ENCODE measurements at regions not wholly inside any gene's neighbourhood (a gene's known extent, or its start where the extent isn't known, plus 50 kb on each side); places are given as distances from the start of the nearest gene placed in this dataset.

GRCh38 chr13:110773480-110773879, 60.0 kb downstream of the ING1 start:
- no peak for DNase-seq

- DNase-seq, result no peak
Observed at GRCh38 chr13:110774051-110774450, 60.6 kb downstream of the ING1 start.

DNA sequence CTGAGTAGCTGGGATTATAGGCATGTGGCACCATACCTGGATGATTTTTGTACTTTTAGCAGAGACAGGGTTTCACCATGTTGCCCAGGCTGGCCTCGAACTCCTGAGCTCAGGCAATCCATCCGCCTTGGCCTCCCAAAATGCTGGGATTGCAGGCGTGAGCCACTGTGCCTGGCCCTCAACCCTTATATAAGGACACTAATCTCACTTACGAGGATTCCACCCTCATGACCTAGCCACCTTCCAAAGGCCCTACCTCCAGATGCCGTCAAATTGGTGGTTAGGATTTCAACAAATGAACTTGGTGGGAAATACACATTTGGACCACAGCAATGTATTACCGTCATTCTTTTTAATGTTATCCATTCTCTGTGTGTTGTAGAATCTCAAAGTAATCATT, 61.0 kb downstream of the ING1 start:
- DNase-seq, result no peak

DNA sequence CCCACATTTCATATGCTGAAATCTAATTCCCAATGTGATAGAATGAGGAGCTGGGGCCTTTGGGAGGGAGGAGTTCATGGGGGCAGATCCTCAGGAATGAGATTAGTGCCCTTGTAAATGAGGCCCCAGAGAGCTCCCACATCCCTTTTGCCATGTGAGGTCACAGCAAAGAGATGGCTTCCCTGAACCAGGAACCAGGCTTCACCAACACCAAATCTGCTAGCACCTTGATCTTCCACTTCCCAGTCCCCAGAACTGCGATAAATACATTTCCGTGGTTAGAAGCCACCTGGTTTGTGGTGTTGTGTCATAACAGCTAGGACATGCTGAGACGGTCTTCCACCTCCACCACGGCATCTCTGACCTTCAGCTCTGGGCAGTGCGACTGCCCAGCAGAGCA, 62.1 kb downstream of the ING1 start:
- no peak for DNase-seq

DNA sequence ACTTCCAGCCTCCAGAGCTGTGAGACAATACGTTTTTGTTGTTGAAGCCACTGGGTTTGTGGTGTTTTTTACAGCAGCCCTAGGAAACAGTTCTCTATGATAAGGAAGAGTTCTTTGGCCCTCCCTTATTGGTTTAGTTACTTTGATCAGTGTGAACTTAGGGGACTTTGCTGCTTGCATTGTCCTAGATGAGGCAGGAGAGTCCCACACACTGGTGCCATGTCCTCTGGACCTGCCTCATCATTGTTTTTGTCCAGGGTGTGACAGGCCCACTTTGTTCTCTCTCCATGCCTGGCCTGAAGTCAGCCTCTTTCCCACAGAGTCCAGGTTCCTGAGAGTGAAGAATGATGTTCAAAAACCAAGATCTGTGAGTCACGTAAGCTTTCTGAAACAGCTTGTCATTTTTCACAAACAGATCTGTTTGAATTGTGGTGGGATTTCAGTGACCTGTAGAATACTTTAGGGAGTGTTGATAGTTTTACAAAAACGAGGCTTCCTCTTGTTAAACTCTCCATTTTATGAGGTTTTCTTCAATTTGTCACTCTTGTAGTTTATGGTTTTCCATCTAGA, 63.8 kb downstream of the ING1 start:
- no peak for DNase-seq

- DNase-seq, result no peak
Observed at GRCh38 chr13:110779022-110779421, 65.5 kb downstream of the ING1 start.

GRCh38 chr13:110780422-110780821, 66.9 kb downstream of the ING1 start:
- DNase-seq, result no peak

DNA sequence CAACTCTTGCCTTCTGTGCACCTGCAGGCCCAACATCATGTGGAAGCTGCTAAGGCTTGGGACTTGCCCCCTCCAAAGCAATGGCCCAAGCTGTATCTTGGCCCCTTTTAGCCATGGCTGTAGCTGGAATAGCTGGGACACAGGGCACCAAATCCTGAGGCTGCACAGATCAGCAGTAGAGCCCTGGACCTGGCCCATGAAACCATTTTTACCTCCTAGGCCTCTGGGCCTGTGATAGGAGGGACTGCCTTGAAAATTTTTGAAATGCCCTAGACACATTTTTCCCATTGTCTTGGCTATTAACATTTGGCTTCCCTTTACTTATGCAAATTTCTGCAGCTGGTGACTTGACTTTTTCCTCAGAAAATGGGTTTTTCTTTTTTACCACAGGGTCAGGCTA, 68.7 kb downstream of the ING1 start:
- no peak for DNase-seq

GRCh38 chr13:110784704-110785103, 71.2 kb downstream of the ING1 start:
- no peak for DNase-seq

GRCh38 chr13:110788778-110789177, 75.3 kb downstream of the ING1 start:
- no peak for DNase-seq

DNA sequence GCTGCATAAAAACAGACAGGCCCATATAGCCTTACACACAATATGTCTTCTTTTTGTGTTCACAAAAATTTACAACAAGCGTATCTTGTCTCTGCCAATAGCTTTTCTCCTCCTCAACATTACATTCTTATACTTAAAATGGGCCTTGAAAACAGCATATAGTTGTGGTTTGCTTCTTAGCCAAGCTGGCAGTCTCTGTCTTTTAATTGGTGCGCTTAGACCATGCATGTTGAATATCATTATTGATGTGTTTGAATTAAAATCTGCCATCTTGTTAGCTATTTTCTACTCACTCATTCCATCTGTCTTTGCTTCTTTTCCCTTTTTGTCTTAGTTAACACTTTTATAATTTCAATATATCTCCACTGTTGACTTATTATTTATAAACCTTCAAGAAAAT, 76.4 kb downstream of the ING1 start:
- DNase-seq, result no peak

- DNase-seq, result no peak
Observed at GRCh38 chr13:110790371-110790770, 76.9 kb downstream of the ING1 start.

GRCh38 chr13:110794209-110794608, 80.7 kb downstream of the ING1 start:
- DNase-seq, result no peak

DNA sequence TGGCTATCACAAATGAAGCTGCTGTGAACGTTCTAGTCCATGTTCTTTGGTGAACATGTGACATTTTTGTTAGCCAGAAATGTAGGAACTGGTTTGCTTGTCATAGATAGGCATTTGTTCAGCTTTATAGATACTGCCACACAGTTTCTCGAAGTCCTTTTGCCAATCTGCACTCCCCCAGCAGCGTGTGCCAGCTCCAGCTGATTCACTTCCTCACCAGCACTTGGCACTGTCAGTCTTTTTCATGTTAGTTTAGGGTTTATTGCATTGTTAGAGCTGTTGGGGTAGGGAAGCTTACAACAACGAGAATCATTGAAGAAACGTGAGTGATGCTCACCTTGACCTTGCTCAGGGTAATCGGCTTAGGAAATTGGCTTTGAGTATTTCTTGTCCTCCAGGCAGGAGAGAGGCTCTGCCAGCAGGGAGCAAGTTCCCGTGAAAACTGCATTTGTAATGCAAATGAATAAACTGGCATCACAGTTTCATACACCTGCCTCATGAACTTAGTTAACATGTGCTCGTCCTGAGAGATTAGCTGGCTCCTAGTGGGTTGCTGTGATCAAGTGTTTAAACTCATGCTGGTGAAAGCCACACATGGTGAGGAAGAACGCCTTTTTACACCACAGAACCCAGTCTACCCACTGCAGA, 83.9 kb downstream of the ING1 start:
- DNase-seq, result no peak

DNA sequence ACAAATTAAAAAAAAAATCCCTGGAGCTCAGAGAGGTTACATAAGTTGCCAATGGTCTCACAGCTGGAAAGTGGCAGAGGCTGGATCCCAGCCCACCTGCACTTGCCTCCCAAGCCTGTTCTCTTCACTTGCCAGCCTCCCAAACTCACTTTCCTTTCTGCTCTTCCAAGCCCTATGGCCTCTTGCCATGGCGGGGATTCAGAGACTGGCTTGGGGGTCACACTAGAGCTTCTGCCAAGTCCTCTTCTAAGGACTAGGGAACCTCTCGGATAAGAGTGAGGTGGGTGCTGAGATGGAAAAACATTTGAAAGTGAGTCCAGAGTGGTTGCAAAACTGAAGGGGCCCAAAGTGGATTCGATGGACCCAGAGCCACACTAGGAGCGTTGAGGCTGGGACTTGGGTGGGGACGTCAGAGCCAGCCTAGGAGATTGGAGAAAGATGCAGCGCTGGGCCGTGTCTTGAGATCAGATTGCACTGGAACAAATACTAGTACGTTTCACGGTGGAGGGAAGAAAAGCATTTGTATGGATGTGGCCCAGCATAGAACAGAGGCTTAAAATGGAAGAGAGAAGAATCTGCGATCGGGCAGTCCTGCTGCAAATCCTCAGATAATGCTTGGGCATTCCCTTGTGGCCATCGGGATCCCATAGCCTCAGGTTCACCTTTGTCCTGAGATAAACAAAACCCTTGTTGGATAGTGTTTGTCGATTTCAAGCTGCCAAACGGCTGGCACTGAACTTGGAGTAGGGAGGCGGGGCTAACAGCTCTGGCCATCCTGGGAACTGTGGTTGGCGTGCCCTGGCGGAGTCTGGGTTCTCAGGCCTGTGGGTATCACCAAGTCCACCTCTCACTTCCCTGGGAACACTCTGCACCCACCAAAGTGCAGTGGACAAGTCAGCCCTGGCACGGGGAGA, 84.8 kb downstream of the ING1 start:
- no peak for DNase-seq

DNA sequence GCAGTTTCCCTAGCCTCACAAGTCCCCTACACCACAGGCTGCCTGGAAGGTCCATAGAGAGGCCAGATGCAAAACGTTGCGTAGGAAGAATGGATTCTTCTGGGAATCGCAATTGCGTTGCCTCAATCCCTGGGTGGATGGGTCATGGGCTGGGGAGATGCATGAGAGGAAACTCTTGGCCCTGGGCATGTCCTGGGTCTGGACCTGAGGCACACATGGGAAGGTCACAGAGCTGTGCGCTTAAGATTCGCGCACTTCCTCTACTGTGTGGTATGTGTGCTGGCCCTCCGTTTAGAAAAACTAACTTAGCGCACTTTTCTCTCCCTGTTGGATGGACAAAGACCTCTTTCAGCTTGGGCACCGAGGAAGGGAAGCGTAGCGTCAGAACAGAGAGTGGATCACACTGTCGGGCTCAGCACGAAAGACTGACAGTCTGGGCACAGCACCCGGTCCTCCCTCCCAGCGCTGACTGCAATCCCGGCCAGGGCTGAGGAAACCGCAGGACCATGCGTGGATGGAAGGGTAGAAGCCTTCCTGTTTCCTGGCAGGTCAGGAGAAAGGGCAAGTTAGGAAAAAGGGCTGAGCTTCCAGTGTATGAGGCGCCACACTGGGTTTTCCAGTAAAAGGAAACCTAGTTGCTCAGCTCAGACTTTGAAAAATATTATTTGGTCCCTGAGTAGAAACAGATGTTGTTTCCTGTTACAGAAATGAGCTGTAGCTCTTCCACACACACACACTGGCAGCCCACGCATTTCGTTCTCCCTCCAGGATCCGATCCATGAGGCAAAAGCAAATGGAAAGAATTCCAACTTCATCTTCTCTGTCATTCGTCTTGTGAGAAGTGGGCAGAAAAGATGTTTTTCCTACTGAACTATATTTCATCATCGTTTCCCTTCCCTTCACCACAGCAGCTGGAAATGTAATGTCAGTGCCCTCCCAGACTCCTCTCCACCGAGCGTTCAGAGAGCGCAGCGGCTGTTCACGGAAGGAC, 86.0 kb downstream of the ING1 start:
- no peak for DNase-seq

GRCh38 chr13:110801044-110801443, 87.5 kb downstream of the ING1 start:
- DNase-seq, result peak in 1 of 6 experiments; percentile 1

DNA sequence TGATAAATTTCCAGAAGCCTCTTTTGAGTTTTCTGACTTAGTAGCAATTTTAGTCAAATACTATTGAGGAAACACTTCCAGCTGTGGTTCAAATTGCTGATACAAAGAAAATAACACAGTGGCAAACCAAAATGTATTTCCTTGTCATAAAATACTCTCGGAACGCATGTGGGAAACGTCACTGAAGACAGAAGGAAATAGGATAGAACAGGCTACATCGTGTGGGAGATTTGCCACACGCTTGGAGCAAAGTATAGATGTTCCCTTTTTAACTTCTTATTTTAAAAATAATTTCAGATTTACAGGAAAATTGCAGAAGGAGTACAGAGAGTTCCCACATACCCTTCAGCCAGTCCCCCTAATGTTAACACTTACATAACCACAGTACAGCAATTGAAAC, 88.8 kb downstream of the ING1 start:
- no peak for DNase-seq

DNA sequence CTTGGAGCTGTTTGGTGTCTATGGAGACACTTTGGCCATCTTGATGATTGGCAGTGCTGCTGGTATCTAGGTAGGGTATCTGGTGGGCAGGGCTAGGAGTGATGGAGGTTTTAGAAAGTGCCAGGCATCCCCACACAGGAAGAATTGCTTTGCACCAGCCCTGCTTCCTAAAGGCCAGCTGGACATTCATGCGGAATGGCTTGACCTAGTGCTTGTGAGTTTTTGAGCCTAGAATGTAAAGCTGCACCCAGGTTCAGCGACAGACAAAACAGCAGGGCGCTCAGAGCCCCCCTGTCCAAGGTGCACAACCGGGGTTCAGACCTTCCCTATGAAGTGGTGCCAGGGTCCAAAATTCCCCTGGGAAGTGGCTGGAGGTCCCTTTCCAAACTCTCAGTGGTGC, 93.1 kb downstream of the ING1 start:
- DNase-seq, result no peak

GRCh38 chr13:110807546-110807945, 94.0 kb downstream of the ING1 start:
- no peak for DNase-seq

GRCh38 chr13:110808138-110808537, 94.6 kb downstream of the ING1 start:
- DNase-seq, result no peak

GRCh38 chr13:110809871-110810486, 96.5 kb downstream of the ING1 start:
- no peak for DNase-seq
